ENCODE measurements at regions not wholly inside any gene's neighbourhood (a gene's known extent, or its start where the extent isn't known, plus 50 kb on each side); places are given as distances from the start of the nearest gene placed in this dataset.

- ATAC-seq (replicated peaks) = no peak
- H3K9me3 Mint-ChIP-seq = no peaks in the 10 kb centered on the region
- H3K4me3 Mint-ChIP-seq = no peak overlapping the region
These were observed 178.0 kb downstream of the JCAD start for GRCh38 chr10:29881336-29881771.

GRCh38 chr10:29880856-29881255, 178.5 kb downstream of the JCAD start:
- H3K4me1 Mint-ChIP-seq = no peaks in the 10 kb centered on the region
- ATAC-seq (replicated peaks) = no peak
- no peak overlapping the region for H3K27ac Mint-ChIP-seq
- H3K36me3 Mint-ChIP-seq (ENCODE audit: low read depth) = no peaks in the 10 kb centered on the region
- no peaks in the 10 kb centered on the region for H3K9me3 Mint-ChIP-seq
- H3K4me3 Mint-ChIP-seq = no peak overlapping the region
- peaks cover 21% of the 10 kb centered on the region for H3K27me3 Mint-ChIP-seq

More at GRCh38 chr10:29881336-29881771, 178.0 kb downstream of the JCAD start:
- H3K27ac Mint-ChIP-seq = no peak overlapping the region
- peaks cover 19% of the 10 kb centered on the region for H3K27me3 Mint-ChIP-seq
- H3K4me1 Mint-ChIP-seq = no peaks in the 10 kb centered on the region
- H3K36me3 Mint-ChIP-seq (ENCODE audit: low read depth) = no peaks in the 10 kb centered on the region

GRCh38 chr10:29879862-29880261, 179.5 kb downstream of the JCAD start:
- H3K27me3 Mint-ChIP-seq = peaks cover 26% of the 10 kb centered on the region
- no peaks in the 10 kb centered on the region for H3K9me3 Mint-ChIP-seq
- no peak overlapping the region for H3K27ac Mint-ChIP-seq
- no peaks in the 10 kb centered on the region for H3K4me1 Mint-ChIP-seq
- no peaks in the 10 kb centered on the region for H3K36me3 Mint-ChIP-seq (ENCODE audit: low read depth)
- no peak for ATAC-seq (replicated peaks)
- H3K4me3 Mint-ChIP-seq = no peak overlapping the region

GRCh38 chr10:29878492-29878891, 180.9 kb downstream of the JCAD start:
- H3K27ac Mint-ChIP-seq = no peak overlapping the region
- peaks cover 30% of the 10 kb centered on the region for H3K27me3 Mint-ChIP-seq
- H3K36me3 Mint-ChIP-seq (ENCODE audit: low read depth) = no peaks in the 10 kb centered on the region
- no peak overlapping the region for H3K4me3 Mint-ChIP-seq
- no peaks in the 10 kb centered on the region for H3K4me1 Mint-ChIP-seq
- no peak for ATAC-seq (replicated peaks)
- no peaks in the 10 kb centered on the region for H3K9me3 Mint-ChIP-seq

- Mint-ChIP-seq H3K4me3 (no peak overlapping the region), H3K4me1 (no peaks in the 10 kb centered on the region), H3K27ac (no peak overlapping the region)
These were observed 181.4 kb downstream of the JCAD start for GRCh38 chr10:29877793-29878491.

GRCh38 chr10:29876008-29876555, 183.3 kb downstream of the JCAD start:
- no peak for ATAC-seq (replicated peaks)
- Mint-ChIP-seq H3K9me3 (no peaks in the 10 kb centered on the region), H3K36me3 (ENCODE audit: low read depth) (no peaks in the 10 kb centered on the region), H3K27ac (no peak overlapping the region), H3K4me3 (no peak overlapping the region), H3K27me3 (peaks cover 28% of the 10 kb centered on the region), H3K4me1 (no peaks in the 10 kb centered on the region)

More at GRCh38 chr10:29877793-29878491, 181.4 kb downstream of the JCAD start:
- Mint-ChIP-seq H3K27me3 (peaks cover 28% of the 10 kb centered on the region), H3K36me3 (ENCODE audit: low read depth) (no peaks in the 10 kb centered on the region), H3K9me3 (no peaks in the 10 kb centered on the region)
- ATAC-seq (replicated peaks) = no peak

GRCh38 chr10:29874606-29875269, 184.6 kb downstream of the JCAD start:
- Mint-ChIP-seq H3K36me3 (ENCODE audit: low read depth) (no peaks in the 10 kb centered on the region), H3K27ac (no peak overlapping the region), H3K4me1 (no peaks in the 10 kb centered on the region), H3K4me3 (no peak overlapping the region), H3K27me3 (peaks cover 31% of the 10 kb centered on the region), H3K9me3 (peaks cover 6% of the 10 kb centered on the region)
- no peak for ATAC-seq (replicated peaks)

GRCh38 chr10:29873941-29874484, 185.4 kb downstream of the JCAD start:
- ATAC-seq (replicated peaks) = no peak
- Mint-ChIP-seq H3K9me3 (peaks cover 6% of the 10 kb centered on the region), H3K27me3 (peaks cover 31% of the 10 kb centered on the region), H3K4me1 (no peaks in the 10 kb centered on the region), H3K36me3 (ENCODE audit: low read depth) (no peaks in the 10 kb centered on the region), H3K27ac (no peak overlapping the region), H3K4me3 (no peak overlapping the region)

- H3K9me3 Mint-ChIP-seq = peaks cover 6% of the 10 kb centered on the region
These were observed 188.8 kb downstream of the JCAD start for GRCh38 chr10:29870522-29871044.

GRCh38 chr10:29869593-29869992, 189.8 kb downstream of the JCAD start:
- Mint-ChIP-seq H3K4me3 (no peak overlapping the region), H3K27me3 (peaks cover 7% of the 10 kb centered on the region), H3K36me3 (ENCODE audit: low read depth) (no peaks in the 10 kb centered on the region), H3K27ac (no peak overlapping the region), H3K4me1 (no peaks in the 10 kb centered on the region), H3K9me3 (peaks cover 6% of the 10 kb centered on the region)
- ATAC-seq (replicated peaks) = no peak

More at GRCh38 chr10:29870522-29871044, 188.8 kb downstream of the JCAD start:
- no peak for ATAC-seq (replicated peaks)
- no peak overlapping the region for H3K4me3 Mint-ChIP-seq
- peaks cover 11% of the 10 kb centered on the region for H3K27me3 Mint-ChIP-seq
- H3K4me1 Mint-ChIP-seq = no peaks in the 10 kb centered on the region
- no peak overlapping the region for H3K27ac Mint-ChIP-seq
- H3K36me3 Mint-ChIP-seq (ENCODE audit: low read depth) = no peaks in the 10 kb centered on the region

GRCh38 chr10:29866356-29866755, 193.0 kb downstream of the JCAD start:
- H3K27me3 Mint-ChIP-seq = peaks cover 7% of the 10 kb centered on the region
- no peaks in the 10 kb centered on the region for H3K4me1 Mint-ChIP-seq
- no peak for ATAC-seq (replicated peaks)
- H3K27ac Mint-ChIP-seq = no peak overlapping the region
- H3K4me3 Mint-ChIP-seq = no peak overlapping the region
- H3K9me3 Mint-ChIP-seq = peaks cover 6% of the 10 kb centered on the region
- H3K36me3 Mint-ChIP-seq (ENCODE audit: low read depth) = no peaks in the 10 kb centered on the region

- Mint-ChIP-seq H3K4me1 (no peaks in the 10 kb centered on the region), H3K4me3 (no peak overlapping the region), H3K27ac (no peak overlapping the region), H3K27me3 (peaks cover 7% of the 10 kb centered on the region), H3K36me3 (ENCODE audit: low read depth) (no peaks in the 10 kb centered on the region), H3K9me3 (peaks cover 6% of the 10 kb centered on the region)
- no peak for ATAC-seq (replicated peaks)
These were observed 193.6 kb downstream of the JCAD start for GRCh38 chr10:29865700-29866355.

GRCh38 chr10:29862923-29863614, 196.3 kb downstream of the JCAD start:
- Mint-ChIP-seq H3K4me1 (no peaks in the 10 kb centered on the region), H3K27me3 (peaks cover 11% of the 10 kb centered on the region), H3K27ac (no peak overlapping the region), H3K36me3 (ENCODE audit: low read depth) (no peaks in the 10 kb centered on the region), H3K4me3 (no peak overlapping the region), H3K9me3 (no peaks in the 10 kb centered on the region)
- ATAC-seq (replicated peaks) = no peak
